ENCODE measurements at regions not wholly inside any gene's neighbourhood (a gene's known extent, or its start where the extent isn't known, plus 50 kb on each side); places are given as distances from the start of the nearest gene placed in this dataset.

DNA sequence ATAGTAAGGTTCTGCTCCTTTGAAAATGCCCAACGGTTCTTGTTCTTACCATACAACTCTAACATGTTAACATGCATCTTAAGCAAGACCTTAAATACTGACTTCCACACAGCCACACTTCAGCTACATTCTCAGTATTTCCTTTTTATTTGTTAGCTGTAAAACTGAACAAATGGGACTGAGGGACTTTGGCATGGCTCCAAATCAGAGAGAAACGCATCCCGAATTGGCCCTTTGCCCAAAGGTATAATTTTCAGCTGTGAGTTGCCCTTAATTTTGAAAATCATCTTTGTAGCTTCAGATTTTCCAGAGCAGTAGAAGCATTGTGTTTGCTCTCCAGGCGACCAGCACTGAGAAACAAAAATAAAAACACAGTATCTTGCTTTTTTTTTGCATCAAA, 56.4 kb downstream of the NEUROD6 start:
- intact Hi-C loops (cut with DNase I; ENCODE audit: low total_unique reads): no loop called here
- H3K4me3 ChIP-seq: no peak overlapping the region
- H3K27ac ChIP-seq: no peak overlapping the region
- H3K27me3 ChIP-seq: no peaks in the 10 kb centered on the region
- TF ChIP-seq POLR2A (IDR thresholded peaks at IDR 0.05) (no peak), CTCF (IDR thresholded peaks at IDR 0.05) (no peak), POLR2AphosphoS5 (IDR thresholded peaks at IDR 0.05) (no peak)
- no peaks in the 10 kb centered on the region for H3K9me3 ChIP-seq
- no peak for DNase-seq (ENCODE audit: low spot score in 2 of 2)
- no peaks in the 10 kb centered on the region for H3K36me3 ChIP-seq
- H3K4me1 ChIP-seq: no peaks in the 10 kb centered on the region

GRCh38 chr7:31271641-31272405, 68.7 kb downstream of the NEUROD6 start:
- H3K4me3 ChIP-seq: no peak overlapping the region
- H3K27ac ChIP-seq: no peak overlapping the region
- intact Hi-C loops (cut with DNase I; ENCODE audit: low total_unique reads): no loop called here
- TF ChIP-seq CTCF (IDR thresholded peaks at IDR 0.05): no peak
- TF ChIP-seq POLR2AphosphoS5 (IDR thresholded peaks at IDR 0.05): no peak
- no peak for TF ChIP-seq POLR2A (IDR thresholded peaks at IDR 0.05)
- no peaks in the 10 kb centered on the region for H3K27me3 ChIP-seq
- no peaks in the 10 kb centered on the region for H3K9me3 ChIP-seq
- H3K36me3 ChIP-seq: no peaks in the 10 kb centered on the region
- no peak for DNase-seq (ENCODE audit: low spot score in 2 of 2)
- H3K4me1 ChIP-seq: no peaks in the 10 kb centered on the region

DNA sequence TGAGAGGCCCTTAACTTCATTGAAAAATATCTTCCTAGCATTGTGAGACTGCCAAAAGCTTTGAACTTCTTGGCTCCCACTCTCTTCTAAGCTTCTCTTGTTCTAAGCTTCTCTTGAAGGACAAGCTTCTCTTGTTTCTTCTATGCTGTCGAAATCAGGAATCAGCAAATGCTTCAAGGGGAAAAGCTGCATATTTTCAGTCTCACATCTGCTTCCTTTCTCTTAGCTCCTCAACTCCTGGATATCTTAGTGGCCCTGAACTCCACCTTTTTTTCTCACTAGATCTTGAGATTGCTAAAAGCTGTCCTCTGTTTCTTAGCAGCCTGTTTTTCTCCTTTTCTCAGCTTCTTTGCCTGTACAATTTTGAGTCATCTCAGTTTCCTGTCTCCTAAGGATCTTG, 73.0 kb downstream of the NEUROD6 start:
- no peak for TF ChIP-seq POLR2AphosphoS5 (IDR thresholded peaks at IDR 0.05)
- no peak for TF ChIP-seq CTCF (IDR thresholded peaks at IDR 0.05)
- no peak for TF ChIP-seq POLR2A (IDR thresholded peaks at IDR 0.05)
- Histone ChIP-seq H3K9me3 (no peaks in the 10 kb centered on the region), H3K27ac (no peak overlapping the region), H3K4me1 (no peaks in the 10 kb centered on the region), H3K27me3 (no peaks in the 10 kb centered on the region), H3K36me3 (no peaks in the 10 kb centered on the region), H3K4me3 (no peak overlapping the region)
- intact Hi-C loops (cut with DNase I; ENCODE audit: low total_unique reads): no loop called here
- DNase-seq (ENCODE audit: low spot score in 2 of 2): no peak

GRCh38 chr7:31263338-31263737, 77.2 kb downstream of the NEUROD6 start:
- DNase-seq (ENCODE audit: low spot score in 2 of 2): no peak
- H3K27ac ChIP-seq: no peak overlapping the region
- no peaks in the 10 kb centered on the region for H3K27me3 ChIP-seq
- H3K36me3 ChIP-seq: no peaks in the 10 kb centered on the region
- H3K9me3 ChIP-seq: no peaks in the 10 kb centered on the region
- intact Hi-C loops (cut with DNase I; ENCODE audit: low total_unique reads): loop anchor here (5.0 kb wide), 1 partner anchor 369 kb away; no protein-coding TSS in a partner anchor
- H3K4me1 ChIP-seq: no peaks in the 10 kb centered on the region
- TF ChIP-seq POLR2A (IDR thresholded peaks at IDR 0.05) (no peak), POLR2AphosphoS5 (IDR thresholded peaks at IDR 0.05) (no peak), CTCF (IDR thresholded peaks at IDR 0.05) (no peak)
- H3K4me3 ChIP-seq: no peak overlapping the region

- intact Hi-C loops (cut with DNase I; ENCODE audit: low total_unique reads): loop anchor here (5.0 kb wide), 1 partner anchor 371 kb away; no protein-coding TSS in a partner anchor
- no peaks in the 10 kb centered on the region for H3K9me3 ChIP-seq
- no peaks in the 10 kb centered on the region for H3K27me3 ChIP-seq
- H3K4me1 ChIP-seq: no peaks in the 10 kb centered on the region
- no peak for TF ChIP-seq CTCF (IDR thresholded peaks at IDR 0.05)
- TF ChIP-seq POLR2A (IDR thresholded peaks at IDR 0.05): no peak
- TF ChIP-seq POLR2AphosphoS5 (IDR thresholded peaks at IDR 0.05): no peak
- H3K27ac ChIP-seq: no peak overlapping the region
- H3K36me3 ChIP-seq: no peaks in the 10 kb centered on the region
- no peak overlapping the region for H3K4me3 ChIP-seq
- DNase-seq (ENCODE audit: low spot score in 2 of 2): no peak
These were observed 79.2 kb downstream of the NEUROD6 start for GRCh38 chr7:31261341-31261740.

Measured in breast epithelium (tissue), 4 donors.